GM19351 (cell line): ENCODE measurements at regions not wholly inside any gene's neighbourhood (a gene's known extent, or its start where the extent isn't known, plus 50 kb on each side); places are given as distances from the start of the nearest gene placed in this dataset.

Experiments used
- ATAC-seq: cut with Tn5 transposase; IDR thresholded peaks from one replicate; pipeline ENCODE4 v1.9.1; 2021; ENCODE audit warnings: mild to moderate bottlenecking, moderate library complexity; ENCODE audit not compliant: unreplicated experiment

DNA sequence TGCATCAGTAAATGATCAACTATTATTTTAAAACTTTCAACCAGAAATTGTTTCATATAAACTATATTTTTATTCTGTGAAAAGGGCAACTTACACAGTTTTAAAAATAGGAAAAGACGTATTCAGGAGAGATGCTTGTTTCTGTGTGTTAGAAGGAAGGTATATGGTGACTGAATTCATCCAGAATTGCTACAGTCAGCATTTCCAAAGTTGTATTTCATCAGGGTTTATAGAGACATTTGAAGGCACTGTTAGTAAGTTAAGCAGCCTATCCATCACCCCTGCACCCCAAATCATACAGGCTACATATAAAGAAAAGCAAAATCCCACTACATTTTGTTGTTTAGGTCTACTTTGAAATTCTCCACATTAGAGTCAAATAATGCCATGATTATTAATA is 716.0 kb downstream of the KCTD16 start:
- ATAC-seq, result no peak

DNA sequence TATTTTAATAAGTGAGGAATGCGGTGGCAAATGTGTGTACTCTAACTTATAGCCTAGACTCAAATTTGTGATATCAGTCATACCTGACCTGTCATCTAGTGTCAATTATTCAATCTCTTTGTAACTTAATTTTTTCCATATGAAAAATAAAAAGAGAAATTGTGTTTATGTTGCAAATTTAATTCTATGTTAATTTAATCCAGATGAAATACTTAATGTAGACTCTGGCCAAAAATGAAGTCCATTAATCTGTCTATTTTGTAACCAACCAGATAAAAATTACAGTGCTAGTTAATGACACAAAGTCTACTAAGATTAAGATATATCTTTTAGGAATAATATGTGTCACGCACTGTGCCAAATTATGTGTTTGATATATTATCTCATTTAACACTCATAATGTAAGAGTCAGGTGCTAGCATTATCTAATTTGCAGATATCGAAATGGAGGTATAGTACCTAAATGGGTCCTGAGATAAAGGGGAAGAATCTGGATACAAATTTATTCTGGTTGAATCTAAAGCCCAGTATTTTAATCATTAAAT is 712.1 kb downstream of the KCTD16 start:
- no peak for ATAC-seq

DNA sequence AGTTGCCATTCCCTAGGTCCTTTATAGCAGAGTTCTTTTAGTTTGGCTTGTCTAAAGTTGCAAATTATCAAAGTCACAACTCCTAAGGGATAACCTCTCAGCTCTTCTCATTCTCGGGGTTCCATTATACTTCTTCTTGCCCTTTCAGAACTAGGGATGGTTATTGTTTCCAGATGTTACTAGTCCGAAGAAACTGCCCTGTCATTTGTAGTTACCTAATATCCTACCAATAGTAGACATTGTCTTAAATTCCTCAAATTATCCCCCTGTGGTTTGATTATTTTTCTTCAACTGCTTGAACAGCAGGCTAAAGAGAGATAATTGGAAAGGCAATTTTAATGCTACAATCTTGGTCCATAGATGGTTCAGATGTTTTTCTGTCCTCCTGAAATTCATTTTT is 709.8 kb downstream of the KCTD16 start:
- ATAC-seq, result no peak

DNA sequence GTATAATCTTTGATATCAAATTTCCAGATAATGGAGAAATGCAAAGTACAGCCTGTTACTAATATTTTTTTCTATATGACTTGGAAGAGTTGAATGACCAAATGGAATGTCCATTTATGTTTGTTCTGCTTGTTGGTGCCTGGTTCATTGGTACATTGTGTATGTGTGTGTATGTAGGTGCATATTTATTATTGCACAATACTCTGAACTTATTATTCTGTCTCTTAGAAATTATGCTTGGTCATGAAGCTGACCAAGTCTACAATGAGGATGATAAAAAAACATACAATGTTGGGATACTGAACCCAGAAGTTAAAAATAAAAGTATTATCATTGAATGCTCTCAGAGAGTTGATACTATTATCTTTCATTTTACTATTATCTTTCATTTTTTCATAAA is 706.3 kb downstream of the KCTD16 start:
- ATAC-seq, result no peak

DNA sequence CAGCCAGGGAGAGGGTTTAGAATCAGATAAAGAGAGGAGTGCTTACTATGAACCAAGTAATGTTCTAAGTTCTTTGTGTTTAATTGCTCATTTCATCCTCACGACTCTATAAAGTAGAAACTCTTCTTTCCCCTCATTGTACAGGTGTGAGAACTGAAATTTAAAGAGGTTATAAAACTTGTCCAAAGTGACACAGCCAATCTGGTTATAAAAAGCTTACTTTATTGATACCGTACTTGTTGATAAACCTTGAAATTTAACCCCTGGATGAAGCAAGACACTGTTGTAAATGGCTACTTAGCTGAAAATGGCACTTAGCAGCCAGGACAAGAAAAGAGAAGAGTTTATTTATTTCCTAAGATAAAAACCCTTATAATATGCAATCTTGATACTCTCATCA is 702.4 kb downstream of the KCTD16 start:
- no peak for ATAC-seq

DNA sequence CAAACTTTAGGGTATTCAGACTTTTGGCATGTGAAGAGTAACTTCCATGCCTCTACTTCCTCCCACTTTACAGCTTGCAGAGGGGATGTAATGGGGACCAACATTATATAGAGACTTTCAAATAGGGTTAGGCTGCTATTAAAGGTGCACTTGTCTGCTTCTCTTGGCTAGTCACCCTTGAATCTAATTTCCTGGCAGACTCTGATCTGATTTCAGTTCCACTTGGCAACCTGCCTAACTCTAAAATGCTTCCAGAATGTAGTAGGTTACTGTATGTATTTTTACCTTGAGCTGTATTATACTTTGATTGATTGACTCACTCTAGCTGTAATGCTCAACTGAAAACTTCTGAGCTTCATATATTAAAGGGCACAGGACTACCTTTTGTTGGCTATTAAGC is 693.4 kb downstream of the KCTD16 start:
- no peak for ATAC-seq

DNA sequence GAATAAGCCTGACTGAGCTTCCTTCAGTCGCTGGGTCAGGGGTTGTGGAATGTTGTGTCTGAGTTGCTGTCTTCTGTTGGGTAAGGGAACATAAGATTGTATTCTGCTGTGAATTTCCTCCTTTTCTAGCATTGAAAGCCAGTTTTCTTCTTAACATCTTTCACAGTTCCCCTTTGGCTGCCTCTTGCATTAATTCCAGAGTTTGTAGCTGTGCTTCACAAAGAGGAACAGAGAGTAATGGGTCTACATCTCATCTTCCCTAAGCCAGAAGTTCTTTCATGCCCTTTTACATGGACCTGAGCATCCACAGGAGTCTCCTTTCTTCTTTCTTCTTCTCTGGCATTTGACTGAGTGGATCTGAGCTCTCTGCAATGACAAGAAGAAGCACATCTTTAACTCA is 686.8 kb downstream of the KCTD16 start:
- no peak for ATAC-seq

DNA sequence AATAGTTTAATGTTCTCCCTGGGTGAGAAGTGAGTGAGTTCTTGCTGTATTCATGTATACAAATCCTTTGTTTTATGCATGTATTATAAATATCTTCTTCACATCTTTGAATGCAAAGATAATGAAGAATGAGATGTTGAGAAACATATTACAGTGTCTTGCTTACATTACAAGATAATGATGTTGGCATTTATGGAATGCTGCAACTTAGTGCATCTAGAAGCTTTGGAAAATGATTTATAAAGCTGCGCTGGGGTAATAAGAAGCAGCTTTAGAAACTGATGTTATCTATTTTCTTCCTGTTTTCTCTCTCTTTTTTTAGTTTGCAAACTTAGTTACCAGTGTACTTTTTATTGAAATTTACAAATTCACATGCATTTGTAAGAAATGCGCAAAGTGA is 673.4 kb downstream of the KCTD16 start:
- no peak for ATAC-seq

DNA sequence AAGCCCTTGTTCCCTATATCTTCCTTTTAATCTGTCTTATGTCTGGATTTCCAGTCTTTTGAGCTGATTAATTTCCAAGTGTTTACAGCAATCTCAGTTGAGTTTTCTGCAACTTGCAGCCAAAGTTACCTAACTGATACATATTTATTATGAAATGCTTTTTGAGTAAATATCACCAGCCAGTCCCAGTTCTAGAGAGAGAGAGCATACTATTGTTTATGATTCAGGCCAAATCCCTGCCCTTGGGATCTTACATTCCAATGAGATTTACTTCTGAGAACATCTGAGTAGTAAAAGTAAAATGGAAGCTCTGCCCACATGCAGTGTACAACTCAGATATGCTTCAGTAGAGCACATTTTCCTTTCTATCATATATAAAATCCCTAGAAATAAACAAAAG is 661.7 kb downstream of the KCTD16 start:
- ATAC-seq, result no peak

DNA sequence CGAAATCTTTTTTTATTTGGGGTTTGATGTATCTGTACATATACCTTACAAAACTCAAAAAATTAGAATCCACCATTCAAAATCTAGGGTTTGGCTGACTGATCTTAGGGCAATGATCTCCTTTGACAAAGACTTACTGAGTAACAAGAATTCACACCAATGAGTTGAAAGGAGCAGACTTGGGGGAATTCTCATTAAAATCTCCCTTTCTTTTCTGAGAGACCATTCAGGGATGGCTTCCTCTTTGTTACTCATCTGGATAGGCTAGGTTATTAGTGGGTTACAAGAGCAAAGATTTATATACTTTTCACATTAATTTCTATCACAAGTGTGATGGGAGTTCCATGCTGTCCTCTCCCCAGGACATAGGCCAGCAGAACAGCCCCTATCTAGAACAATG is 661.0 kb downstream of the KCTD16 start:
- no peak for ATAC-seq

DNA sequence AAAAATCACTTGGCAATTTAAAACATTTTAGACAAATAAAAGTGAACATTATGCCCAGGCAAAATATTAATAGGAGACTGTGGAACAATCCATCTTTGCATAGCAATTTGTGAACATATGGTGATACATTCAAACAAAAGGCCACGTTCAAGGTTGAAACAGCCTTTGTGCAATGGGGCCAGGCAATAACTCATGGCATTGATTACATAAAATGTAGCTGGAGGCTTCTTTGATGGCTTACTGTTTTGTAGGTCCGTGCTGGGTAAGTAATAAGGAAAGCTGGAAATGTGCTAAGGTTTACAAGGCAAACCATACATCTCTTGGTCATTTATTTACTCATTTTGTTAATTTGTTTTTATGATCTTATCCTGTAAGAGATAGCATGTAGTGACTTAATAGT is 651.8 kb downstream of the KCTD16 start:
- ATAC-seq, result no peak

DNA sequence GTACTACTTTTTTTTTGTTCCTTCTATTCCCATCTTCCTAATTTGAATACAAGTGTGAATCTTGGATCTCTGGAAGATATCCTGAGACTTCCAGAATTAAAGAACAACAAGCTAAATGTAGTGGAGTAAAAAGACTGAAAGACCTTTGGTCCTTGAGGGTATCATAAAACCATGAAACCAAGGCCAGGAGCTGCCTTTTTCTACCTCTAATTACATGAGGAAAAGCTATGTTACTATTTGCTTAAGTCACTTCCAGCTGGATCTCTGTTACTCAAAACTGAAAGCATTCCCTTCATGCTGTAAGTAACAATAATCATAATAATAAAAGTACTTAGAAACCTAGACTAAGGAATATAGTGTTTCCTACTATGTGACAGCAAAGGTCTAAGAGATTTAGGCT is 649.6 kb downstream of the KCTD16 start:
- ATAC-seq, result no peak

DNA sequence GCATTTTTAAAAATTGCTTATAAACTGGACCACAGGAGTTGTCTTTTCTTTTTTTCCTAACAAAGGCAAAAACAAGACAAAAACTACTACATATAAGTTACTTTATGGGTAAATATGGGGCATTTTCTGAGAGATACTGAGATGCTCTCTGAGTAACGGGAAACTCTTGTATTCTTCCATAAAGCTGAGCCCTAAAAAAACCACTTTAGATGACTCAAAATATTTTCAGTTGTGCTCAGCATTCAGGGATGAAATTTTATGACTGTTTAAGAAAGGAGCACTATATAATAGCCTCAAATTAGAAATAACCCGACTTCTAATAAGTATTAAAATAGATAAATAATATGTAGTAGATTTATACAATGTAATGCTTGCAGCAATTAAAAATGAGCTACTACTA is 644.5 kb downstream of the KCTD16 start:
- no peak for ATAC-seq

DNA sequence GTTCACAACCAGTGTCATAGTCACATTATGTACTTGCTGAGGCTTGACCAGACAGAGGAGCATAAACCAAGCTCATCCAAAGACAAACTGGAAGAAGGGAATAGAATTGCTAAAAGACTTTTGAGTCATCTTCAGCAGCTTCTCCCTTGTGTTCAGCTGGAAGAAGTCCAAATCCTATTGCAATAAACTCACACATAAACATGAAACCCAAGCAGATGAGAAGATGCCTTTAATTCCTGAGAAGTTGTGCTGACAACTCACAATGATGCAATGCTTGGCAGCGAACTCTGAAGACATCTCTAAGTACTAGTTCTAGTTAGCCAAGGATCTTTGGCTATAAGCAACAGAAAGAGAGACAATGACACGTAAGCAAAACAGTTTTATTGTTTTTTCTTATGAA is 642.1 kb downstream of the KCTD16 start:
- ATAC-seq, result no peak

DNA sequence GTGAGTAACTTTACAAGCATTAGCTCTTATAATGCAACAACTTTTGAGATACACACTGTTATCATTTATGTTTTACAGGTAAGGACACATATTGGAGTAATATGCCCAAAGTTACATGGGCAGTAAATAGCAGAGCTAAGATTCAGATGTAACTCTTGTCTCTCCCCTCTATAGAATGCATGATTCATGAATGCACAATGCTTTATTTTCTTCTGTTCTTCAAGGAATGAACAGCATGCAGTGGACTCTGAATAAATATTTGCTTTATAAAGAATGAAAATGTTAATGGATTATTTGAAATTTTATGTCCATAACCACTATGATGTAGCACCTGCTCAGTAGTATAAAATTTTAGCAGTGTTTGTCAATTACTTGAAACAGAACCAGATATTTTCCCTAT is 629.5 kb downstream of the KCTD16 start:
- no peak for ATAC-seq

DNA sequence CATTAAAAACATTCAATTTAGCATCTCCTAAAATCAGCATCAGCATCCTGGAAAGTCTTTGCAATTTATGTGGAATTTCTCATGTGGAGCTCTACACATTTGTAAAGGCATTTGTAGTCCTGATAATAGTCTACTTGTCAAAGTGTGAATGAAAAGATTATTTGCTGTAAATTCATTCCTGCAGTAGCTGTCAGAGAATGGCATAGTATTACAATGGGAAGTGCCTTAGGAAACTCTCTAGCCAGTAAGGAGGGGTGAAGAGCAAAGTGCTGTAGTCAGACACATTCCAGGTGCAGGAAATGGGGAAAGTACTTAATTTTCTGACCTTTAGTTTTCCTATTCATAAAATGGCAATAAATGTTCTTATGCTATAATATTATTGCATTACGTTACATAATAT is 627.9 kb downstream of the KCTD16 start:
- ATAC-seq, result no peak

DNA sequence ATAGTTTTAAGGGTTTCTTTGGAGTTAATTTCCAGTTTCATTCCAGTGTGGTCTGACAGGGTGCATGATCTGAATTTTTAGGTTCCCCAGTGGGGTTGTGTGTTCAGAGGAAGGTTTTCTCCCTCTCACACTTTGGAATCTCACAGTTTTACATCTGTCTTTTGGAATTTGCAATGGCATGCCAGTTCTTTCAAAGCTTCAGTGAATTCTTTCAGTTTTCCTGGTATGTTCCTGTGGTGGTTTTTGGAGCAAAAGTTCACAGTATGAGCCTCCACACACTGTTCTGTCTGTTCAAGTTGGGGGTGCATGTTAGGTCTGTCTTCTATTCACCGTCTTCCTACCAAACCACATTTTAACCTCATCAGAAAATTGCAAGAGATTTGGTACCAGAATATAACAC is 624.2 kb downstream of the KCTD16 start:
- no peak for ATAC-seq

DNA sequence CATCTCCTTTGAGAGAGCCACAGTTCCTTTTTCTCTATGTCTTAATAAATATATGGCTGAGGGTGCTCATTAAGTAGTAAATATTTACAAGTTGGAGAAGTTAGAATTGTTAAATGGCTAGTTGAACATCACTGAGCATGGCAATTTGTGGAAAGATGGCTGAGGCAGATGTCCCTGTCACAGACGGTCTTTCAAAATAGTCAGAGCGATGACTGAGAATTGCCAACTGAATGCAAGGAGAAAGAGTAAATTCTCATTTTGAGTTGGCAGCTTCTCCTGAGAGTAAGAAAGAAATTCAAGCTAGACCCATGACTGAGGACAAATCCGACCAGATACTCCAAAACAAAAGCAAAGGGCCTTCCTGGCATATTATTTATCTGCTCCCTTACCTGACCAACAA is 617.9 kb downstream of the KCTD16 start:
- no peak for ATAC-seq

DNA sequence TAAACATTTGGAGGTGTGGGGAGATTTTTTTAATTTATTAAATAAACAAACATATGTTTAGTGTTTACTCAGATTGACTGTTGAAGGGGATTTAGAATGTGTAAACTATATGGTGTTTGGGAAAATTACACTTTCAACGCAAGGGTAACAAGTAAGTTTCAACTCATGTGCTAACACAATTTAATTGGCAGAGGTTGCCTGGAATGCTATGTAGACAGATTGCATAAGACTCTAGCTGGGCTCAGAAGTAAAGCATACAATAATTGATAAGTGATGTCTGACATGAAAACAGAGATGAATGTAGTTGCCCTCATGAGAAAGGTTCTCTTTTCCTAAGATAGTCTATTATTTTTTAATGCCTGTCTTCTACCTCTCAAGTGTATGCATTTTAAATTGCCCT is 617.4 kb downstream of the KCTD16 start:
- no peak for ATAC-seq

DNA sequence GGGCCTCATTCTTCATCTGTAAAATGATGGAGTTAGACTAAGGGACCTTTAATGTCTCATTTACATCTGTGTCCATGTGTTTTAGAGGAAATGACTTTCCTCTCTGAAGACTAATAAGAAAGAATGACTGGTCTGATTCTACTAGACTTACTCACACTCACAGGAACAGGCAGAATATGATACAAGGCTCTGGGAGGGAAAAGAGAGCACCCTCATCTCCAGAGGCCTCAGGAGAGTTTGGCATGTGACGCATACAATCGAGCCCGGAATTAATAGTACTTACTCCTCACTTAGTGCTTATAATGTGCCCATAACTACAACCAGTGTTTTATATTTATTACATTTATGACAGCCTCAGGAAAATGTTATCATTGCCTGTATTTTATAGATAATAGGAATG is 608.7 kb downstream of the KCTD16 start:
- ATAC-seq, result no peak

DNA sequence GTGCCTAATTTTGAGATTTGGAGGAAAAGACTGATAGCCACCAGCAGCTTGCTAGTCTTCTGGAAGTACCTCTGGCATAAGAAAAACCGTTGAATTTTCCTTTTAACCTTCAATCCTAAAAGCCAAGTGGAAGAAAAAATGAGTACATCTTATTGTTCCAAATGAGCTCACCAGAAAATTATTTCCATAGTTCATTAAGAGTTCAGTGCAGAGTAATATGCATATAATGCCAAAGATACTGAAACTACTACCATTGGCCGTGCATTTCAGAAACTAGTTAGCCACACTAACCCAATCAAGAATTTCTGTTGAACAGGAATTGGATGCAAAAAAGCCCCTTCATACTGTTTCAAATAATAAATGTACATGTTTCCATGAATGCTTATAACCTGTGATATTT is 607.9 kb downstream of the KCTD16 start:
- ATAC-seq, result no peak

DNA sequence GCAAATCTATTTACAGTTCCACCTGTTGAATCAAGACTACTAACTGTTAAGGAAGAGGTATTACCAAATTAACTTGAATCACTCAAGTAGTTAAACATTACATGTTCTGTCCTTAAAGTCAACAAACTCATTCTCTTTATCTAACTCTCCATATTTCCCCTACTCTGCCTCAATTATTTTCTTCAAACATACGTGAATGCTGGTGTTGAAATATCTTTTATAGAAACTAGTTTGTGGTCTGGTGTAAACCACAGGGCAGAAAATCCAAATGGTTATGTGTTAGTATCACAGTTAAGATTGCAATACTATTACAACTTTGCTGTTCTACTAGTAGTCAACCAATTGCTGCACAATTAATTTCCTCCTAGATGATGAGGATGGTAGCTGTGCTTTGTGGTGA is 603.5 kb downstream of the KCTD16 start:
- no peak for ATAC-seq

DNA sequence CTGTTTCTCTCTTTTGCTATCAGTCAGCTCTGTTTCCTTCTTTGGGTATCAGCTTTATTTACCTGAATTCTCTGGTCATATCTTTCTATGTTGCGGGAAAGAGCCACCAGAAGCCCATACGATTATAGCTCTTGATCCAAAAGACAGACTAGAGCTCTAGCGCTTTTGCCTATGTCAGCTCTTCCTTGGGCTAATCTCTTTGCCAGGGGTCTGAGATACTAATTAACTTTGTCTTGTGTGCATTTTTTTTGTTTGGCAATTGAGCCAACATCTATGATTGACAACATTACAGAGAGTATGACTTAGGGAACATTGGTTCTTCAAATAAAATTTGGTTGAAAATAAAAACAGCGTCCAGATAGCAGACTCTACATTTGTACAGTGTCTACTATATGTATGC is 603.0 kb downstream of the KCTD16 start:
- ATAC-seq, result no peak

DNA sequence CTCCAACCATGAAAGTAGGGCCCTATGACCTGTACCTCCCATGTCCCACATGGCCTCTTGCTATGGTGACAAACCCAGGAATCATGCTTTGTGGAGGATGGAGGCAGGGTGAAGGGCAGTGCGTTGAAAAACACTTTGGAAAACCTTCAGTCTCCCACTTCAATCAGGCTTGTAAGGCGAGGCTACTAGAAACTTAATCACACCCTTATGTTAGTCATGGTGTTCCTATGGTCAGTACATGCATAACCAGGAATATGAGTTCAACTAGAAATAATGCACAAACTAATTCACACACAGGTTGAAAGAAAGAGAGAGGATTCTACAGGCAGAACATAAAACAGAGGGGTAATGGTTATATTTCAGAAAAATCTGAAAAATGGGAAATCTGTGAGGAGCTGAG is 601.1 kb downstream of the KCTD16 start:
- no peak for ATAC-seq
